ENCODE measurements at regions not wholly inside any gene's neighbourhood (a gene's known extent, or its start where the extent isn't known, plus 50 kb on each side); places are given as distances from the start of the nearest gene placed in this dataset.

- TF ChIP-seq CTCF (IDR thresholded peaks at IDR 0.05; ENCODE audit: extremely low read depth in 1 of 2, insufficient read depth in 1 of 2, low read depth in 1 of 2, low read length in 2 of 2) = no peak
- no peak for TF ChIP-seq POLR2AphosphoS5 (IDR thresholded peaks at IDR 0.05; ENCODE audit: insufficient read depth, low read depth, low read length)
- no peak for TF ChIP-seq EZH2 (IDR thresholded peaks at IDR 0.05; ENCODE audit: borderline replicate concordance, low read depth, low read length, severe bottlenecking)
- TF ChIP-seq POLR2A (IDR thresholded peaks at IDR 0.05; ENCODE audit: low read depth, low read length) = no peak
- no peak for TF ChIP-seq MYC (IDR thresholded peaks at IDR 0.05; ENCODE audit: low read depth, low read length)
- no peak for TF ChIP-seq JUN (IDR thresholded peaks at IDR 0.05; ENCODE audit: borderline replicate concordance, insufficient read depth, insufficient read length, low read depth)
Measured at GRCh38 chr7:155944901-155945300, 132.6 kb upstream of the SHH start.
